Skeletal muscle tissue (tissue), 3 donors: ENCODE measurements at regions not wholly inside any gene's neighbourhood (a gene's known extent, or its start where the extent isn't known, plus 50 kb on each side); places are given as distances from the start of the nearest gene placed in this dataset.
"Not testable (repeated sequence)": the region's sequence is repeated elsewhere in the genome, so short reads cannot be mapped to it uniquely, and the experiment has no call there.

Experiments used
- H3K27ac ChIP-seq: one replicate; pipeline ENCODE4 v1.7.0; 2013; ENCODE audit warnings: mild to moderate bottlenecking, low read depth, low read length, inconsistent platforms
- H3K27me3 ChIP-seq, 3 donors: one replicate each; pipeline ENCODE4 v1.7.0; 2013; ENCODE audit warnings: low read length in 3 of 3; ENCODE audit not compliant: control insufficient read depth in 3 of 3, insufficient read depth in 3 of 3
- H3K36me3 ChIP-seq, 3 donors: one replicate each; pipeline ENCODE4 v1.7.0; 2013; ENCODE audit warnings: low read length in 3 of 3; ENCODE audit not compliant: control insufficient read depth in 3 of 3, insufficient read depth in 3 of 3
- H3K4me1 ChIP-seq, 3 donors: one replicate each; pipeline ENCODE4 v1.7.0; 2013; ENCODE audit warnings: low read length in 3 of 3, mild to moderate bottlenecking in 3 of 3; ENCODE audit not compliant: control insufficient read depth in 3 of 3, insufficient read depth in 3 of 3
- H3K4me3 ChIP-seq, 3 donors: one replicate each; pipeline ENCODE4 v1.7.0; 2013; ENCODE audit warnings: low read length in 3 of 3
- H3K9ac ChIP-seq, 3 donors: one replicate each; pipeline ENCODE4 v1.7.0; 2013; ENCODE audit warnings: low read length in 3 of 3, mild to moderate bottlenecking in 3 of 3, moderate library complexity in 2 of 3, low read depth in 1 of 3
- H3K9me3 ChIP-seq, 3 donors: one replicate each; pipeline ENCODE4 v1.7.0; 2013; ENCODE audit warnings: low read length in 3 of 3; ENCODE audit not compliant: control insufficient read depth in 3 of 3
- donor health status: Osteomylitis.

- Histone ChIP-seq H3K9ac (no peak overlapping the region), H3K27me3 (no peaks in the 10 kb centered on the region), H3K4me1 (peaks cover 6 to 18% (median 12%) of the 10 kb centered on the region in 3 donors), H3K27ac (no peak overlapping the region), H3K4me3 (no peak overlapping the region), H3K9me3 (no peaks in the 10 kb centered on the region), H3K36me3 (no peaks in the 10 kb centered on the region)
Observed at GRCh38 chr2:38243186-38243880, 133.7 kb downstream of the ATL2 start.

- Histone ChIP-seq H3K9me3 (no peaks in the 10 kb centered on the region), H3K27ac (no peak overlapping the region), H3K4me3 (no peak overlapping the region), H3K27me3 (no peaks in the 10 kb centered on the region), H3K9ac (no peak overlapping the region), H3K4me1 (peaks cover 0 to 4% (median 3%) of the 10 kb centered on the region in 3 donors), H3K36me3 (no peaks in the 10 kb centered on the region)
Observed at GRCh38 chr2:38239452-38239851, 137.6 kb downstream of the ATL2 start.

GRCh38 chr2:38238705-38239104 is 138.4 kb downstream of the ATL2 start:
- H3K9ac ChIP-seq, H3K4me1 ChIP-seq, H3K9me3 ChIP-seq, H3K36me3 ChIP-seq, H3K27ac ChIP-seq, H3K27me3 ChIP-seq, H3K4me3 ChIP-seq: not testable (repeated sequence)

GRCh38 chr2:38237311-38237710 is 139.8 kb downstream of the ATL2 start:
- H3K4me1 ChIP-seq = no peaks in the 10 kb centered on the region
- H3K4me3 ChIP-seq = no peak overlapping the region
- H3K27ac ChIP-seq = no peak overlapping the region
- H3K9ac ChIP-seq = no peak overlapping the region
- H3K27me3 ChIP-seq = no peaks in the 10 kb centered on the region
- H3K36me3 ChIP-seq = no peaks in the 10 kb centered on the region
- no peaks in the 10 kb centered on the region for H3K9me3 ChIP-seq

- no peaks in the 10 kb centered on the region for H3K9me3 ChIP-seq
- H3K27ac ChIP-seq = no peak overlapping the region
- no peaks in the 10 kb centered on the region for H3K36me3 ChIP-seq
- no peaks in the 10 kb centered on the region for H3K4me1 ChIP-seq
- no peaks in the 10 kb centered on the region for H3K27me3 ChIP-seq
- H3K4me3 ChIP-seq = no peak overlapping the region
- no peak overlapping the region for H3K9ac ChIP-seq
Observed at GRCh38 chr2:38233231-38233983, 143.7 kb downstream of the ATL2 start.

GRCh38 chr2:38232454-38232853 is 144.6 kb downstream of the ATL2 start:
- H3K9ac ChIP-seq = no peak overlapping the region
- H3K36me3 ChIP-seq = no peaks in the 10 kb centered on the region
- H3K27ac ChIP-seq = no peak overlapping the region
- no peaks in the 10 kb centered on the region for H3K9me3 ChIP-seq
- H3K27me3 ChIP-seq = no peaks in the 10 kb centered on the region
- no peaks in the 10 kb centered on the region for H3K4me1 ChIP-seq
- no peak overlapping the region for H3K4me3 ChIP-seq

- no peak overlapping the region for H3K27ac ChIP-seq
Observed at GRCh38 chr2:38230756-38231155, 146.3 kb downstream of the ATL2 start.

GRCh38 chr2:38228753-38229152 is 148.3 kb downstream of the ATL2 start:
- H3K27ac ChIP-seq = no peak overlapping the region
- H3K9ac ChIP-seq = no peak overlapping the region
- no peaks in the 10 kb centered on the region for H3K36me3 ChIP-seq
- no peaks in the 10 kb centered on the region for H3K4me1 ChIP-seq
- H3K4me3 ChIP-seq = no peak overlapping the region
- H3K9me3 ChIP-seq = no peaks in the 10 kb centered on the region
- H3K27me3 ChIP-seq = no peaks in the 10 kb centered on the region

More at GRCh38 chr2:38230756-38231155, 146.3 kb downstream of the ATL2 start:
- Histone ChIP-seq H3K27me3 (no peaks in the 10 kb centered on the region), H3K4me3 (no peak overlapping the region), H3K9ac (no peak overlapping the region), H3K36me3 (no peaks in the 10 kb centered on the region), H3K9me3 (no peaks in the 10 kb centered on the region), H3K4me1 (no peaks in the 10 kb centered on the region)

GRCh38 chr2:38224821-38225437 is 149.0 kb upstream of the CYP1B1 start:
- no peaks in the 10 kb centered on the region for H3K4me1 ChIP-seq
- no peaks in the 10 kb centered on the region for H3K9me3 ChIP-seq
- H3K4me3 ChIP-seq = no peak overlapping the region
- no peaks in the 10 kb centered on the region for H3K36me3 ChIP-seq
- no peak overlapping the region for H3K27ac ChIP-seq
- H3K27me3 ChIP-seq = no peaks in the 10 kb centered on the region
- H3K9ac ChIP-seq = no peak overlapping the region

GRCh38 chr2:38224181-38224580 is 148.2 kb upstream of the CYP1B1 start:
- no peak overlapping the region for H3K4me3 ChIP-seq
- H3K4me1 ChIP-seq = no peaks in the 10 kb centered on the region
- H3K27me3 ChIP-seq = no peaks in the 10 kb centered on the region
- no peak overlapping the region for H3K27ac ChIP-seq
- no peak overlapping the region for H3K9ac ChIP-seq
- H3K9me3 ChIP-seq = no peaks in the 10 kb centered on the region
- H3K36me3 ChIP-seq = no peaks in the 10 kb centered on the region
